Colonic mucosa (tissue), 4 donors: ENCODE measurements at regions not wholly inside any gene's neighbourhood (a gene's known extent, or its start where the extent isn't known, plus 50 kb on each side); places are given as distances from the start of the nearest gene placed in this dataset.

ENCODE experiments used
- DNase-seq: peaks from one replicate; pipeline ENCODE4 v3.0.0-alpha.2; 2020
- H3K27ac ChIP-seq: fragments of 200-600 bp; one replicate; pipeline ENCODE4 v1.8.0; 2021
- H3K27me3 ChIP-seq: fragments of 200-600 bp; one replicate; pipeline ENCODE4 v1.8.0; 2021
- H3K36me3 ChIP-seq: fragments of 200-600 bp; one replicate; pipeline ENCODE4 v1.8.0; 2021
- H3K4me1 ChIP-seq: fragments of 200-600 bp; one replicate; pipeline ENCODE4 v1.8.0; 2021; ENCODE audit warnings: mild to moderate bottlenecking
- H3K4me3 ChIP-seq: fragments of 200-600 bp; one replicate; pipeline ENCODE4 v1.8.0; 2021
- H3K9ac ChIP-seq, 2 donors: one replicate each; pipeline ENCODE4 v1.7.0; 2013; ENCODE audit warnings: control low read depth in 2 of 2, low read depth in 2 of 2, low read length in 2 of 2
- H3K9me3 ChIP-seq: fragments of 200-600 bp; one replicate; pipeline ENCODE4 v1.8.0; 2021
- CTCF ChIP-seq: fragments of 200-600 bp; IDR thresholded peaks from one replicate; pipeline ENCODE4 v1.8.0; 2022; ENCODE audit warnings: antibody characterized with exemption, mild to moderate bottlenecking
- intact Hi-C: fragments of 100-400 bp; cut with DNase I; formaldehyde crosslinking; loops from one replicate; pipeline ENCODE4 v1.14.1; 2022
- donor health status: healthy.
- donor health status: DM: no; HTN: no; CAD: no.
- donor health status: DM: no; HTN: no; CAD: no.

GRCh38 chr15:38144921-38145320 lies 107.7 kb upstream of the SPRED1 start:
- no peaks in the 10 kb centered on the region for H3K36me3 ChIP-seq
- intact Hi-C loops = no loop called here
- H3K4me3 ChIP-seq = no peak overlapping the region
- TF ChIP-seq CTCF = no peak
- H3K9me3 ChIP-seq = no peaks in the 10 kb centered on the region
- no peaks in the 10 kb centered on the region for H3K4me1 ChIP-seq
- H3K27me3 ChIP-seq = no peaks in the 10 kb centered on the region
- no peak overlapping the region for H3K27ac ChIP-seq
- DNase-seq = no peak
- no peak overlapping the region for H3K9ac ChIP-seq

- DNase-seq = no peak
- no peak for TF ChIP-seq CTCF
- H3K36me3 ChIP-seq = no peaks in the 10 kb centered on the region
Measured at GRCh38 chr15:38145651-38146111, 107.0 kb upstream of the SPRED1 start.

GRCh38 chr15:38147246-38147645 lies 105.4 kb upstream of the SPRED1 start:
- Histone ChIP-seq H3K27ac (no peak overlapping the region), H3K27me3 (no peaks in the 10 kb centered on the region), H3K9ac (no peak overlapping the region), H3K4me3 (no peak overlapping the region), H3K36me3 (no peaks in the 10 kb centered on the region), H3K4me1 (no peaks in the 10 kb centered on the region), H3K9me3 (no peaks in the 10 kb centered on the region)
- no peak for TF ChIP-seq CTCF
- DNase-seq = no peak
- intact Hi-C loops = no loop called here

More at GRCh38 chr15:38145651-38146111, 107.0 kb upstream of the SPRED1 start:
- H3K4me3 ChIP-seq = no peak overlapping the region
- H3K4me1 ChIP-seq = no peaks in the 10 kb centered on the region
- intact Hi-C loops = no loop called here
- no peaks in the 10 kb centered on the region for H3K27me3 ChIP-seq
- H3K9me3 ChIP-seq = no peaks in the 10 kb centered on the region
- H3K27ac ChIP-seq = no peak overlapping the region
- H3K9ac ChIP-seq = no peak overlapping the region

GRCh38 chr15:38148471-38148870 lies 104.2 kb upstream of the SPRED1 start:
- DNase-seq = no peak
- no peaks in the 10 kb centered on the region for H3K27me3 ChIP-seq
- H3K27ac ChIP-seq = no peak overlapping the region
- no peaks in the 10 kb centered on the region for H3K36me3 ChIP-seq
- no peaks in the 10 kb centered on the region for H3K9me3 ChIP-seq
- no peak for TF ChIP-seq CTCF
- no peaks in the 10 kb centered on the region for H3K4me1 ChIP-seq
- intact Hi-C loops = no loop called here
- no peak overlapping the region for H3K4me3 ChIP-seq
- no peak overlapping the region for H3K9ac ChIP-seq

- Histone ChIP-seq H3K9me3 (no peaks in the 10 kb centered on the region), H3K36me3 (no peaks in the 10 kb centered on the region)
- intact Hi-C loops = no loop called here
Measured at GRCh38 chr15:38149315-38149714, 103.3 kb upstream of the SPRED1 start.

More at GRCh38 chr15:38149315-38149714, 103.3 kb upstream of the SPRED1 start:
- no peak for TF ChIP-seq CTCF
- Histone ChIP-seq H3K27ac (no peak overlapping the region), H3K9ac (no peak overlapping the region), H3K4me3 (no peak overlapping the region), H3K27me3 (no peaks in the 10 kb centered on the region), H3K4me1 (no peaks in the 10 kb centered on the region)
- DNase-seq = no peak
